Choroid plexus epithelial cell (primary cell): ENCODE measurements at regions not wholly inside any gene's neighbourhood (a gene's known extent, or its start where the extent isn't known, plus 50 kb on each side); places are given as distances from the start of the nearest gene placed in this dataset.

ENCODE experiments used
- DNase-seq: peaks from one replicate; pipeline ENCODE4 v3.0.0-alpha.2; 2010; ENCODE audit warnings: low read depth
- H3K4me3 ChIP-seq: 2 replicates; pipeline ENCODE4 v1.5.1; 2011; ENCODE audit warnings: low read depth, mild to moderate bottlenecking, control low read depth, low read length, moderate library complexity
- CTCF ChIP-seq: conservative IDR thresholded peaks from 2 replicates; pipeline ENCODE4 v1.5.1; 2011; ENCODE audit warnings: low read depth, mild to moderate bottlenecking, control low read depth, inconsistent platforms, low read length, moderate library complexity

GRCh38 chr15:62348118-62348517 is 183.0 kb upstream of the C2CD4B start:
- no peak for DNase-seq
- no peak overlapping the region for H3K4me3 ChIP-seq
- TF ChIP-seq CTCF, result no peak

- DNase-seq, result no peak
- H3K4me3 ChIP-seq, result no peak overlapping the region
- no peak for TF ChIP-seq CTCF
Measured at GRCh38 chr15:62348623-62349022, 183.5 kb upstream of the C2CD4B start.

GRCh38 chr15:62352817-62353216 is 187.7 kb upstream of the C2CD4B start:
- no peak for TF ChIP-seq CTCF
- no peak for DNase-seq
- H3K4me3 ChIP-seq, result no peak overlapping the region

- no peak for DNase-seq
- no peak for TF ChIP-seq CTCF
Measured at GRCh38 chr15:62357431-62357830, 192.3 kb upstream of the C2CD4B start.

GRCh38 chr15:62359416-62359815 is 194.3 kb upstream of the C2CD4B start:
- DNase-seq, result no peak
- no peak overlapping the region for H3K4me3 ChIP-seq
- no peak for TF ChIP-seq CTCF

More at GRCh38 chr15:62357431-62357830, 192.3 kb upstream of the C2CD4B start:
- no peak overlapping the region for H3K4me3 ChIP-seq

- H3K4me3 ChIP-seq, result no peak overlapping the region
- no peak for DNase-seq
- TF ChIP-seq CTCF, result no peak
Measured at GRCh38 chr15:62360332-62361097, 195.4 kb upstream of the C2CD4B start.

GRCh38 chr15:62362144-62362543 is 197.1 kb upstream of the C2CD4B start:
- no peak for TF ChIP-seq CTCF
- DNase-seq, result no peak
- H3K4me3 ChIP-seq, result no peak overlapping the region
